ENCODE measurements at regions not wholly inside any gene's neighbourhood (a gene's known extent, or its start where the extent isn't known, plus 50 kb on each side); places are given as distances from the start of the nearest gene placed in this dataset.

- peak; percentile 43 for DNase-seq
Observed at GRCh38 chr2:155377266-155377680, 678.8 kb downstream of the KCNJ3 start.

- peak; percentile 12 for DNase-seq
Observed at GRCh38 chr2:155372969-155373368, 674.5 kb downstream of the KCNJ3 start.

GRCh38 chr2:155368934-155369333 is 670.4 kb downstream of the KCNJ3 start:
- DNase-seq: peak; percentile 7

GRCh38 chr2:155364766-155365165 is 666.3 kb downstream of the KCNJ3 start:
- no peak for DNase-seq

- DNase-seq: no peak
Observed at GRCh38 chr2:155363349-155363888, 664.9 kb downstream of the KCNJ3 start.

- no peak for DNase-seq
Observed at GRCh38 chr2:155357172-155357571, 658.7 kb downstream of the KCNJ3 start.

GRCh38 chr2:155356250-155356649 is 657.8 kb downstream of the KCNJ3 start:
- no peak for DNase-seq

GRCh38 chr2:155350783-155351580 is 652.5 kb downstream of the KCNJ3 start:
- DNase-seq: no peak

GRCh38 chr2:155332016-155332415 is 633.5 kb downstream of the KCNJ3 start:
- DNase-seq: no peak

- no peak for DNase-seq
Observed at GRCh38 chr2:155320236-155320635, 621.7 kb downstream of the KCNJ3 start.

GRCh38 chr2:155318710-155319109 is 620.2 kb downstream of the KCNJ3 start:
- no peak for DNase-seq

GRCh38 chr2:155315768-155316167 is 617.3 kb downstream of the KCNJ3 start:
- no peak for DNase-seq

- peak; percentile 11 for DNase-seq
Observed at GRCh38 chr2:155310589-155310988, 612.1 kb downstream of the KCNJ3 start.

GRCh38 chr2:155309483-155309882 is 611.0 kb downstream of the KCNJ3 start:
- DNase-seq: no peak

- no peak for DNase-seq
Observed at GRCh38 chr2:155308367-155309009, 610.0 kb downstream of the KCNJ3 start.

GRCh38 chr2:155301221-155301620 is 602.7 kb downstream of the KCNJ3 start:
- DNase-seq: no peak

GRCh38 chr2:155298001-155298400 is 599.5 kb downstream of the KCNJ3 start:
- no peak for DNase-seq

GRCh38 chr2:155294358-155294757 is 595.9 kb downstream of the KCNJ3 start:
- no peak for DNase-seq

GRCh38 chr2:155281907-155282306 is 583.4 kb downstream of the KCNJ3 start:
- DNase-seq: no peak

- no peak for DNase-seq
Observed at GRCh38 chr2:155273323-155273722, 574.8 kb downstream of the KCNJ3 start.

GRCh38 chr2:155266583-155266982 is 568.1 kb downstream of the KCNJ3 start:
- DNase-seq: no peak

- DNase-seq: no peak
Observed at GRCh38 chr2:155266109-155266508, 567.6 kb downstream of the KCNJ3 start.

- DNase-seq: no peak
Observed at GRCh38 chr2:155256803-155257202, 558.3 kb downstream of the KCNJ3 start.

GRCh38 chr2:155250800-155251199 is 552.3 kb downstream of the KCNJ3 start:
- DNase-seq: peak; percentile 2

Data from hematopoietic multipotent progenitor cell treated with erythropoietin and hydrocortisone succinate and interleukin-3 and kit ligand, for 8 days (in vitro differentiated cells).